Amniotic epithelial cell (primary cell): ENCODE measurements at regions not wholly inside any gene's neighbourhood (a gene's known extent, or its start where the extent isn't known, plus 50 kb on each side); places are given as distances from the start of the nearest gene placed in this dataset.

ENCODE experiments used
- DNase-seq: peaks from one replicate; pipeline ENCODE4 v3.0.0-alpha.2; 2010; ENCODE audit warnings: low read depth

GRCh38 chr2:217625557-217626169 is 377.1 kb downstream of the TNS1 start:
- peak; percentile 36 for DNase-seq

GRCh38 chr2:217623281-217623912 is 379.4 kb downstream of the TNS1 start:
- DNase-seq = no peak

GRCh38 chr2:217622205-217623060 is 380.4 kb downstream of the TNS1 start:
- peak; percentile 38 for DNase-seq

GRCh38 chr2:217621391-217621801 is 381.4 kb downstream of the TNS1 start:
- no peak for DNase-seq

GRCh38 chr2:217618744-217619143 is 384.1 kb downstream of the TNS1 start:
- DNase-seq = no peak

GRCh38 chr2:217617616-217618022 is 385.2 kb downstream of the TNS1 start:
- DNase-seq = no peak

- DNase-seq = peak; percentile 8
Observed at GRCh38 chr2:217616936-217617335, 385.9 kb downstream of the TNS1 start.

GRCh38 chr2:217615171-217615570 is 387.6 kb downstream of the TNS1 start:
- DNase-seq = no peak

GRCh38 chr2:217614498-217614897 is 388.3 kb downstream of the TNS1 start:
- DNase-seq = no peak

- no peak for DNase-seq
Observed at GRCh38 chr2:217614096-217614495, 388.7 kb downstream of the TNS1 start.

GRCh38 chr2:217612920-217613319 is 389.9 kb downstream of the TNS1 start:
- no peak for DNase-seq

GRCh38 chr2:217612211-217612610 is 390.6 kb downstream of the TNS1 start:
- no peak for DNase-seq

GRCh38 chr2:217611626-217612127 is 391.1 kb downstream of the TNS1 start:
- no peak for DNase-seq

GRCh38 chr2:217611056-217611455 is 391.7 kb downstream of the TNS1 start:
- no peak for DNase-seq

- DNase-seq = no peak
Observed at GRCh38 chr2:217610401-217610814, 392.4 kb downstream of the TNS1 start.

- DNase-seq = no peak
Observed at GRCh38 chr2:217609952-217610351, 392.8 kb downstream of the TNS1 start.

GRCh38 chr2:217606296-217606695 is 396.5 kb downstream of the TNS1 start:
- DNase-seq = no peak

GRCh38 chr2:217604527-217605194 is 398.1 kb downstream of the TNS1 start:
- DNase-seq = peak; percentile 24

- DNase-seq = no peak
Observed at GRCh38 chr2:217601601-217602000, 401.2 kb downstream of the TNS1 start.

- DNase-seq = peak; percentile 79
Observed at GRCh38 chr2:217599906-217600305, 402.9 kb downstream of the TNS1 start.

GRCh38 chr2:217597681-217598080 is 405.1 kb downstream of the TNS1 start:
- no peak for DNase-seq

GRCh38 chr2:217597145-217597544 is 405.6 kb downstream of the TNS1 start:
- no peak for DNase-seq
